RPMI7951 (cell line): ENCODE measurements at regions not wholly inside any gene's neighbourhood (a gene's known extent, or its start where the extent isn't known, plus 50 kb on each side); places are given as distances from the start of the nearest gene placed in this dataset.
"Not testable (repeated sequence)": the region's sequence is repeated elsewhere in the genome, so short reads cannot be mapped to it uniquely, and the experiment has no call there.

Experiments used
- DNase-seq: peaks from one replicate; pipeline ENCODE4 v3.0.0-alpha.2; 2012; ENCODE audit warnings: low read depth

DNA sequence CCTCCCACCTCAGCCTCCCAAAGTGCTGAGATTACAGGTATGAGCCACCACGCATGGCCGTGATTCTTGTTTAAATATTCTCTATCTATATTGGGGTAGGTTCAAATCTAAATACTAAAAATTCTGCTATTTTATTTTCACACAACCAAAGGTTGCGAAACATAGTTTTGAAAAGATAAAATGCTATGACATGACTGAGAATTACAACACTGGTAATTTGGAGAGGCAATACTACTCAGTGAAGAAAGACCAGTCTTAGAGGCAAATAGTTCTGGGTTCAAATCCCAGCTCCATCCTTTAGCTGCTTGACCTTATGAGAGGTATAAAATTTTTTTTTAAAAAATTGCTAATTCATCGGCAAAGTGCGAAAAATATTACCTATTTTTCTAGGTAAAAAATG, 137.0 kb upstream of the PREP start:
- no peak for DNase-seq

- DNase-seq, result no peak
These were observed 135.2 kb upstream of the PREP start for GRCh38 chr6:105537981-105538578.

GRCh38 chr6:105536961-105537360, 134.1 kb upstream of the PREP start:
- no peak for DNase-seq

DNA sequence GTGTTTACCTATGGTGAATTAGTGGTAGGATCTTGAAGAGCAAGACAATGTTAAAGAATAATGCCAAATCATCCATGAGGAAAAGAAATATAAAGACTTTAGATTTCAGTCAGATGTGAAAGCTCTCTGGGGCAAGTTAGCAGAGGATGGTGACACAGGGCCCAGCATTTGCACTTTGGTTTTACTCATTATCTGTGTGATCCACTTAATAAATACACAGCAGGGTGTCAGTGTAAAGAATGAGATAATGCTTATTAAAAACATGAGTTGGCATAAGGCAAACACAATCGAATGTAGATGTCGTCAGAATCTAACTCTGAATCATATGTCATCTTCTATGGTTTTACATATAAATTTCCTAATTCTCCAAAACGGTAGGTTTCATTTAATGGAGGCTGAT, 130.4 kb upstream of the PREP start:
- no peak for DNase-seq

- no peak for DNase-seq
These were observed 123.5 kb upstream of the PREP start for GRCh38 chr6:105526225-105526872.

DNA sequence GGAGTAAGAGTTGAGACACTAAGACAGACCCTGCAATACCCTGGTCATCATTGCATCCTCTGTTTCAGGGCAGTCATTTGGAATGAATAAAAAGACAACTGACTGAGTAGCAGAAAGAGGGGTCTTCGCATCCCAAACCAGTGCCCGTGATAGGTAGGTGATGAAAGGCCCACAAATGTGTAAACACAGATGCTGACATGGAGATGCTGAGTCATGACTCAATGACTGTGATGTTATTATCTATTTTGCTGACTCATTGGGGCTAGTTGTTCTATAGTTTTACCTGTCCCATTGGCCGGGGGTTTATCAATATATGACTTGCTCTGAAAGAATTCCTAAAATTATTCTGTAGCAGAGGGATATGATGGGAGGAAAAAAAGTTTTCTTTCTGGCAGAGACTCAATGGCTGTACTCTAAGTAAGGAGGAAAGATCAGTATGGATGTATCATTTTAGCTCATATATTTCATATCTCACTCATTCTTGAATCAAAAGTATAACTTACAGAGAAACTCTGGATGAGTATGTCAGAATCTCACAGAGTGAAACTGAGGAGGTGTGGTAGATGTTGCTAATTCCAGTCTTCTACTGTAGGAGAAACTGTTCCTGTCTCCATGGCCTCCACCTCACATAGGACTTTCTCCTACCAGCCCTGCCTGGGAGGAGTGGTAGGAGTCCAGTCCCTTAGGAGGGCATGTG, 119.9 kb upstream of the PREP start:
- DNase-seq, result peak; percentile 51

DNA sequence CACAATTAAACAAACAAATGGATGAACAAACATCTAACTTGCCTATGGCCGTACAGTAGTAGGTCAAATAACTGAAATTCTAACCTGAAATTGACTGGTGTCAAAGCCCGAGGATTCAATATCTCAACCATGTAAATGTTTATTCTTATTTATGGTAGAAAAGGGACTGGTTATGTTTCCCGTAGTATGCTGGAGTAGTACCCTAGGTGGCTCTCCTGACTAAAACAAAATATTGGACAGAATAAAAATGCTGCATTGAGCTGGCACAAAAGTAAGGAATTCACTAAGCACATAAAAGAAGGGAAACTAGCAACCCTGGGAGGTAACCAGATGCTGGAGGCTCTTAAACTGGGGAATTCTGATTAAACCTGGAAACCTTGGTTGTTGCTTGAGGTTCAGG, 117.1 kb upstream of the PREP start:
- peak; percentile 69 for DNase-seq

- not testable (repeated sequence) for DNase-seq
These were observed 116.1 kb upstream of the PREP start for GRCh38 chr6:105518993-105519392.

DNA sequence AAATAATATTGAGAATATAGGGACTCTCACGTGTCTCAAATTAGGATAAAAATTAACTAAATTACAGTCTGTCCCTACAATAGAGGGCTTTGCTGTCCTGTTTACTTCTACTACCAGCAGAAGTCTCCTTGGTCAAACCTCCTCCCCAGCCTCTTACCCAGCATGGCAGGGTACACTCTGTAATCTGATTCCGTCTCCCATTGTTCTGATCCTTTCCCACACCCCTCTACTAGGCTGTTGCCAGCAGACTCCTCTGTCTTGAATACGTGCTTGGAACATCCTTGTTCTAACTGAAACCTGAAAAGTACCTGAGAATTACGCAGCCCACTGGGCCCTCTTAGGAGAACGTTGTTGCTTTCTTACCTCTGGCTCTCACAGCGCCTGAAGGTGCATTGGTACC, 112.2 kb upstream of the PREP start:
- DNase-seq, result no peak

- DNase-seq, result peak; percentile 67
These were observed 111.4 kb upstream of the PREP start for GRCh38 chr6:105514306-105514705.

DNA sequence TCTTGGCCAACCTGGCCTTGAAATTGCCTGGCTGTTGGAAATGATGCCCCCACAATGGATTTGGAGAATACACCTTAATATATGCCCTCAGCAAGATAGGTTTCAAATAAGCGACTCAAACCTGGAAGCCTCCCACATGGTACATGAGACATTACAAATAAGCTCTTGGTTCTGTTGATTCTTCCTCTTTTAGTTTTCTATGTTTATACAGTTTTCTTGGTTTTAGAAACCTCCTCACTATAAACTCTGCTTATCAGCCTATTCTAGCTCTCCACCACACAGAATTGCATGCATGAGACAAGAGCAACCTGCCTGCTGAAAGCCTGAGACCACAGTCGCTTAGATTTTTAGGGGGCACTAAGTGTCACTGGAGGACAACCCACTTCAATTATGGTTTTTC, 108.8 kb upstream of the PREP start:
- no peak for DNase-seq

GRCh38 chr6:105510746-105511145, 107.9 kb upstream of the PREP start:
- DNase-seq, result peak; percentile 46

DNA sequence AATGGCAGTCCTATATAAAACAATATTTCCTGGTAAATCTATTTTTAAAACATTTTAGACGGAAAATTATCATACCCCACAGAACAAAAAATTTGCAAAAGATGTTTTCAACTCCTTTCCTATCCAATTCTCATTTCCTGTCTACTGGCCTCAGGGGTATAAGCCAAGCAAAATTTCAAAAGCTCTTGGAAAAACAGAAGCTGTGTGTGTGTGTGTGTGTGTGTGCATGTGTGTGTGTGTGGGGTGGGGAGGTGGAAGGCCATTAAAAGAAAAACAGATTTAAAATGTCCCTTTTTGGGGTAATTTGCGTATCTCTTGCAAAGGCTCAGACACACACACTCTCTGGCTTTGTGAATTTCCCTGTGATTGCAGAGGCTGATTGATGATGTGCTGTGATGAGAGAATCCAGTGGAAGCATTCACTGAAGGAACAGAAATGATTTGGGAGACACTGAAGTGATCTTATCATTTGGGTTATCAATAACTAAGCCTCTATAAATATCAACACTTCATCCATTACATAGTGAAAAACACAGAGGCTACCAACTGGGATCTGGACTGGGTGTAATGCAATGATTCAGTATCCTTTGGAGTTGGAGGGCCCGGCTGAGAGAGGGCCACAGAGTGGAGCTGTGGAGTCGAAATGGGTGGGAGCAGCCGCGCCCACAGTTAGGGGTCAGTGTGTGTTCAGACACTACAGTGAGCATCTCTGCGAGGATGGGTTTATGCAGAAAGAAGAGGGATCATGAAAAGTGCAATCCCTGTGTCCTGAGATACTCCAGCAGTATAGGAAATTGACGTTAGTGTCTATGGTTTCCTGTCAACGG, 106.8 kb upstream of the PREP start:
- DNase-seq, result peak; percentile 72

DNA sequence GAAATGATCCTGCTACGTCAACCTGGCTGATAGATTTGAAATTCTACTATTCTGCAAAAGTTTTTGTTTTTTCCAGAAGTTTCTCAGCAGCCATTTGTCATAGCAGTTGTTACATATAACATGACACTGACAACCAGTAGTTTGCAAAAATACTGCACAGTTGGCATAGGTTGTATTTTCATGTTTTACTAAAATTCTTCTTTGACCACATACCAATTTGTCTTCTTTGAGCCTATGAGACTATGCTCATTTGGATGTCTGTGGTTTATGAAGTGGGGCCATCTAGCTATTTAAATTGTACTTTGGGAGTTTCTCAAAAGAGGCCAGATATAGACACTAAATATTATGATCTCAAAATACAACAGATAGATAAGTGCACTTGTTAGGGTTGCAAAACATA, 104.9 kb upstream of the PREP start:
- peak; percentile 52 for DNase-seq

DNA sequence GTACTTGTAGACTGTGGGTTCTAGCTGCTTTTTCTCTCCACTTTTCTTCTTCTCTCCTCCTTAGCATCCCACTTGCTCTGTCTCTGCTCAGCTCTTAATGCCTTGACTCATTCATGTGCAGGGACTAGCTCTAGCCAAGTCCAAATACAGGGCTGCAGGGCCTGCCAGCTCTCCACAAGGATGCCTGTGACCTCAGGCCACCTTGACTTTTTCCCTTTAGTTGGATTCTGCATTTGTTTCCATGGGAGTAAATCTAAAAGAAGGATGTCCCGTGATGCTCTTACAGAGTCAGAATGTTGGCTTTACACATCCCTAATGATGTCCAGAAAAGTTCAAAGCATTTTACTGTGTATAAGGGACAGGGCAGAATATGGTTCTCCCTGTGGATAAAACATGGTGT, 101.8 kb upstream of the PREP start:
- DNase-seq, result no peak

DNA sequence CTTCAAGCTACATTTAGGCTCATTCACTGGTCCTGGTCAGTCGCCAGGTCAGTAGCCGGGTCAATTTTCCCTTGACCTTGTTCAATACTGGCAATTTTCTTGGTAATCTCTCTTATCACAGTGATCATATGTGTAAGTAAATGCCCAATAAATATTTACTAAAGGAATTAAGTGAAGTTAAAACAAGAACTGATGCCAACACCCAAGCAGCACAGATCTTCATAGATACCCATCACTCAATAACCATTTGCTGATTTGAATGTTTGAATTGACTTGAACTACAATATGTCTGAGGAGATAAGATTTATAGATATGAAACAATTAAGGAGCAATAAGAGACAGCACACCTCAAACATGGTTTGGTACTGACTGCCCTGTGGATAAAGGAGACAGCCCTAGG, 100.8 kb upstream of the PREP start:
- no peak for DNase-seq

DNA sequence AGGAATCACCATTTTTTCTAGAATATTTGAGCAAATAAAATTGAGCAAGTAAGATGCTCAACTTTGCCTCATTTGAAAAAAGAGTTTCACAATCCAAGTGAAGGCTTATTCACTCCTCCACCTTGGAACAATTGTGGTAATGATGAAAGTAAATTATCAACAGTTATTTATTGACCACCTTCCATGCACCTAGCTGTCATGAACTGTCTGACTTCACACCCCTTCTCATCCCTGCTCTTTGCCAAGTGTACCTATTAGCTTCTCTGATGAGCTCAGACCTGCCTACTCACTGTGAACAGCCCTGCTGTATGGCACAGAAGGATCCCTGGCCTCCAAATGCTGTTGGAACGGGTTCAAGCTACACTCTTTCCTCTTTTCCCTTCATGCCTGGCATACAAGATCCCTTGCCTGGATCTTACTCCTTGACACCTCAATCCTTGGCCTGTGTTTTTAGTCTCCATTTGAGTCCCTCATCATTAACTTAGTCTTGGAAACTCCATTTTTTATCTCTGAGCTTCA, 99.0 kb upstream of the PREP start:
- no peak for DNase-seq

DNA sequence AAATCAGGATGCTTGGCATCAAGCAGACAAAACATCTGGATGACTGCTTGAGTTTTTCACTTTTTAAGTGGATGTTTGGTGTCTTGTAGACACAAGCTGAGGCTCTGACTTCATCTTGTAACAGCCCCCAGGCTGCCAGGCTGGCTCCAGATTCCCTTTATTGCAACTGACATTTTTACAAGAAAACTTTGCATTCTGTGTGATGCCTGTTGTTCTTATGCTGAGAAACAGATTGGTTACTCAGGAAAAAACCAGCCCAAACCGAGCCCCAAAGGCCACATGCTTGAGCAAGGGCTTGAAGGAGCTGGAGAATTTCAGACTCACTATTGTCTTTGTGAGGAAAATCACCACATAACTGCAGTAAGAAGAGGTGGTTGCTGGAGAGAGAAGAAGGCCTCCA, 98.4 kb upstream of the PREP start:
- no peak for DNase-seq

GRCh38 chr6:105500693-105501092, 97.8 kb upstream of the PREP start:
- DNase-seq, result no peak

- DNase-seq, result no peak
These were observed 97.0 kb upstream of the PREP start for GRCh38 chr6:105499931-105500330.

GRCh38 chr6:105499136-105499870, 96.4 kb upstream of the PREP start:
- DNase-seq, result no peak

- DNase-seq, result no peak
These were observed 94.7 kb upstream of the PREP start for GRCh38 chr6:105497549-105497948.
